ENCODE measurements at regions not wholly inside any gene's neighbourhood (a gene's known extent, or its start where the extent isn't known, plus 50 kb on each side); places are given as distances from the start of the nearest gene placed in this dataset.

DNA sequence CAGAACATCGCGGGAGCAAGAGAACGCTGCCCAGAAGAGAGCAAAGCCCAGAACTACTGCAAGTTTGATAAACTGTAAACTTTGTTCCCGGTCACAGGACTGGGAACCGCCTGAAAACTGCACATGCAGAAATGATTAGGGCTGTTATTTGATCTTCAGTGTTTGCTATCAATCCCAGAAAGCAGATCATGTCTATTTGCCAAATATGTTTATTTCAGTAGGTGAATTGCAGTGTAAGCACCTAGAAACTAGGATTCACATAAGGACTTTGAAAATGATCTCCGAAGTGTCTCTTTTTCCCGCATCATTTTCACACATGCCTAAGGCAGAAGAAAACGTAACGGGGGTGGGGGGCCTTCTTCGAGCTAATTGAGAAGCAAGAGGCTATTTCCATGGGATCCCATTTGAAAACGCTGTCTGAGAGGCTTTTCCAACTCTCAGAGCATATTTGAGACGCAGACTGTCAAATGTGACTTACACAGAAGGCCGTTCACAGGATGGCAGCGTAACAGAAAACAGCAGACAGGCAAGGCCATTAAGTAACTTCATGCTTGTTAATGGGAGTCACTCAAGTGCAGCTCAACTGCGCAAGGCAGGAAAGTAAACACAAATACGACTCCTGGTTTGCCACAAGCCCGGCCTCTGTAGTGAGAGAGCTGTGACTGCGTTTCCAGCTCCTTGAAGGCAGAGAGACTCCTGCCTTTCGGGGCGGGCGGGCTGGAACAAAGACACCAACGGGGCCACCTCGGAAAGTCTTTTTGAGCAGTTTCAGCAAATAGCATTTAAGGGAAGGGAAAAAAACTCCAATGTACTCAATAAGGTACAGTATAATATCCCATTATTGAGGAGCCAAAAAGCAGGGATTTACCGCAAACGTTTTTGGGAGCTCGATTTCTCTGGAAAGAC lies 144.7 kb upstream of the ZNF217 start:
- H3K4me1 ChIP-seq (ENCODE audit: insufficient read depth, low read length): peaks cover 30% of the 10 kb centered on the region
- no peaks in the 10 kb centered on the region; the same call in 1 of the 2 replicates for H3K27me3 Mint-ChIP-seq (ENCODE audit: low read depth)
- H3K4me2 ChIP-seq (ENCODE audit: insufficient read depth, insufficient read length, low read length): no peak overlapping the region
- no CpG with 5 or more reads among the region's 26 CpGs for WGBS (ENCODE audit: extremely low coverage, insufficient read length, low lambda C conversion rate)
- H3K27ac ChIP-seq (ENCODE audit: insufficient read length, low read depth, low read length): peak overlapping the region; percentile 13
- no peak overlapping the region for H3K23ac ChIP-seq (ENCODE audit: insufficient read length, low read depth, low read length)
- no peaks in the 10 kb centered on the region for H3K79me1 ChIP-seq (ENCODE audit: insufficient read depth, low read depth, low read length, poor library complexity, severe bottlenecking)
- no peak overlapping the region for H2BK120ac ChIP-seq (ENCODE audit: low read depth, low read length, poor library complexity, severe bottlenecking)
- no peak overlapping the region for H3K56ac ChIP-seq (ENCODE audit: insufficient read length, low read depth, low read length)
- H4K5ac ChIP-seq (ENCODE audit: insufficient read length, low read depth, low read length): no peak overlapping the region
- no peak overlapping the region for H2AFZ ChIP-seq (ENCODE audit: low read length)
- H3K9me3 ChIP-seq (ENCODE audit: control insufficient read depth, low read depth, low read length): no peaks in the 10 kb centered on the region
- H3K27ac Mint-ChIP-seq: peak overlapping the region; percentile 96 to 99 (median 99)
- H2BK12ac ChIP-seq (ENCODE audit: insufficient read length, low read depth, low read length): no peak overlapping the region
- no peak overlapping the region for H4K91ac ChIP-seq (ENCODE audit: insufficient read length, low read depth, low read length)
- H2AK5ac ChIP-seq (ENCODE audit: insufficient read length, low read length): no peak overlapping the region
- peak overlapping the region; percentile 38 to 66; a peak in 4 of 5 replicates for H3K4me3 Mint-ChIP-seq
- H3K79me2 ChIP-seq (ENCODE audit: insufficient read depth, low read length): no peaks in the 10 kb centered on the region
- H2BK5ac ChIP-seq (ENCODE audit: insufficient read length, low read length): no peak overlapping the region
- H3K9ac ChIP-seq (ENCODE audit: extremely low read depth, insufficient read length, low read length): peak overlapping the region; percentile 18
- no peak overlapping the region for H2BK20ac ChIP-seq (ENCODE audit: low read depth, low read length, poor library complexity, severe bottlenecking)
- H3K18ac ChIP-seq (ENCODE audit: insufficient read length, low read depth, low read length): peak overlapping the region; percentile 31
- H3K9me3 Mint-ChIP-seq: peaks cover 0 to 2% of the 10 kb centered on the region in 2 experiments; a peak in 1 of 5 replicates
- no peaks in the 10 kb centered on the region for H3K36me3 Mint-ChIP-seq (ENCODE audit: insufficient read depth in 1 of 3, low read depth in 3 of 3)
- no peak overlapping the region for H3T11ph ChIP-seq (ENCODE audit: low read length)
- H3K14ac ChIP-seq (ENCODE audit: insufficient read depth, low read length): 0 out of 2 replicates have a peak overlapping the region, but pooled peaks have one; percentile 1
- H2BK15ac ChIP-seq (ENCODE audit: low read depth, low read length): no peak overlapping the region
- H4K8ac ChIP-seq (replicated peaks; ENCODE audit: insufficient read length, low read depth, low read length): no peak overlapping the region
- H3K4ac ChIP-seq (ENCODE audit: low read depth, low read length): no peak overlapping the region
- DNase-seq: peak; percentile 78
- no peaks in the 10 kb centered on the region for H3K23me2 ChIP-seq (ENCODE audit: insufficient read length, low read depth, low read length, poor library complexity, severe bottlenecking)
- no peaks in the 10 kb centered on the region for H4K20me1 ChIP-seq (ENCODE audit: control insufficient read depth, insufficient read depth, insufficient read length)
- no peak for TF ChIP-seq CTCF (conservative IDR thresholded peaks at IDR 0.05)
- peaks cover 72 to 78% of the 10 kb centered on the region in 2 experiments for H3K4me1 Mint-ChIP-seq
- H3K27me3 ChIP-seq (ENCODE audit: insufficient read depth, low read length): no peaks in the 10 kb centered on the region
